Adipocyte (in vitro differentiated cells): ENCODE measurements at regions not wholly inside any gene's neighbourhood (a gene's known extent, or its start where the extent isn't known, plus 50 kb on each side); places are given as distances from the start of the nearest gene placed in this dataset.

Experiments used
- DNase-seq: peaks from one replicate; pipeline ENCODE4 v3.0.0-alpha.2; 2015; ENCODE audit warnings: low read depth
- H3K27me3 ChIP-seq: replicated peaks from 2 replicates; pipeline ENCODE4 v1.7.0; 2013; ENCODE audit warnings: mild to moderate bottlenecking, low read length, moderate library complexity; ENCODE audit not compliant: control insufficient read depth, insufficient read depth
- H3K36me3 ChIP-seq: 2 replicates; pipeline ENCODE4 v1.7.0; 2013; ENCODE audit warnings: low read length, mild to moderate bottlenecking, moderate library complexity; ENCODE audit not compliant: control insufficient read depth, insufficient read depth, severe bottlenecking
- H3K4me1 ChIP-seq: 2 replicates; pipeline ENCODE4 v1.7.0; 2013; ENCODE audit warnings: mild to moderate bottlenecking, low read length, moderate library complexity; ENCODE audit not compliant: control insufficient read depth, insufficient read depth
- H3K4me3 ChIP-seq: 2 replicates; pipeline ENCODE4 v1.7.0; 2013; ENCODE audit warnings: mild to moderate bottlenecking, low read length, moderate library complexity
- H3K9ac ChIP-seq: 2 replicates; pipeline ENCODE4 v1.7.0; 2013; ENCODE audit warnings: mild to moderate bottlenecking, low read length, moderate library complexity
- H3K9me3 ChIP-seq: 2 replicates; pipeline ENCODE4 v1.7.0; 2013; ENCODE audit warnings: mild to moderate bottlenecking, low read length, moderate library complexity; ENCODE audit not compliant: control insufficient read depth

- no peak overlapping the region for H3K9ac ChIP-seq
- peaks cover 18% of the 10 kb centered on the region for H3K4me1 ChIP-seq
- DNase-seq, result peak; percentile 37
- no peaks in the 10 kb centered on the region for H3K36me3 ChIP-seq
- H3K4me3 ChIP-seq, result no peak overlapping the region
- no peaks in the 10 kb centered on the region for H3K9me3 ChIP-seq
- H3K27me3 ChIP-seq, result peaks cover 4% of the 10 kb centered on the region
Measured at GRCh38 chr12:94725375-94726168, 75.2 kb upstream of the TMCC3 start.

GRCh38 chr12:94722664-94723063 lies 72.3 kb upstream of the TMCC3 start:
- Histone ChIP-seq H3K4me1 (peaks cover 18% of the 10 kb centered on the region), H3K27me3 (peaks cover 2% of the 10 kb centered on the region), H3K9ac (peak overlapping the region; percentile 6), H3K4me3 (peak overlapping the region; percentile 11), H3K9me3 (no peaks in the 10 kb centered on the region), H3K36me3 (no peaks in the 10 kb centered on the region)
- DNase-seq, result no peak

- Histone ChIP-seq H3K36me3 (no peaks in the 10 kb centered on the region), H3K27me3 (no peaks in the 10 kb centered on the region), H3K4me1 (peaks cover 18% of the 10 kb centered on the region), H3K9me3 (no peaks in the 10 kb centered on the region), H3K4me3 (no peak overlapping the region), H3K9ac (no peak overlapping the region)
- DNase-seq, result no peak
Measured at GRCh38 chr12:94721173-94721572, 70.8 kb upstream of the TMCC3 start.

GRCh38 chr12:94718114-94718513 lies 67.8 kb upstream of the TMCC3 start:
- H3K9me3 ChIP-seq, result no peaks in the 10 kb centered on the region
- H3K36me3 ChIP-seq, result no peaks in the 10 kb centered on the region
- H3K9ac ChIP-seq, result no peak overlapping the region
- H3K4me3 ChIP-seq, result no peak overlapping the region
- no peaks in the 10 kb centered on the region for H3K27me3 ChIP-seq
- peaks cover 16% of the 10 kb centered on the region for H3K4me1 ChIP-seq
- DNase-seq, result no peak

- no peaks in the 10 kb centered on the region for H3K27me3 ChIP-seq
- H3K4me1 ChIP-seq, result peaks cover 11% of the 10 kb centered on the region
- H3K9ac ChIP-seq, result no peak overlapping the region
- H3K4me3 ChIP-seq, result no peak overlapping the region
- no peaks in the 10 kb centered on the region for H3K36me3 ChIP-seq
- no peaks in the 10 kb centered on the region for H3K9me3 ChIP-seq
- no peak for DNase-seq
Measured at GRCh38 chr12:94717656-94718055, 67.3 kb upstream of the TMCC3 start.

GRCh38 chr12:94717108-94717507 lies 66.8 kb upstream of the TMCC3 start:
- Histone ChIP-seq H3K4me1 (peaks cover 6% of the 10 kb centered on the region), H3K9ac (no peak overlapping the region), H3K4me3 (no peak overlapping the region), H3K36me3 (no peaks in the 10 kb centered on the region), H3K9me3 (no peaks in the 10 kb centered on the region), H3K27me3 (no peaks in the 10 kb centered on the region)
- no peak for DNase-seq

- H3K27me3 ChIP-seq, result no peaks in the 10 kb centered on the region
- no peaks in the 10 kb centered on the region for H3K36me3 ChIP-seq
- peaks cover 3% of the 10 kb centered on the region for H3K4me1 ChIP-seq
- no peak for DNase-seq
- no peak overlapping the region for H3K9ac ChIP-seq
- no peak overlapping the region for H3K4me3 ChIP-seq
- H3K9me3 ChIP-seq, result no peaks in the 10 kb centered on the region
Measured at GRCh38 chr12:94716339-94716738, 66.0 kb upstream of the TMCC3 start.

- H3K9me3 ChIP-seq, result no peaks in the 10 kb centered on the region
- no peaks in the 10 kb centered on the region for H3K27me3 ChIP-seq
- no peak for DNase-seq
- no peak overlapping the region for H3K4me3 ChIP-seq
- peaks cover 3% of the 10 kb centered on the region for H3K4me1 ChIP-seq
- no peak overlapping the region for H3K9ac ChIP-seq
- H3K36me3 ChIP-seq, result no peaks in the 10 kb centered on the region
Measured at GRCh38 chr12:94714378-94715114, 64.2 kb upstream of the TMCC3 start.

- H3K9ac ChIP-seq, result no peak overlapping the region
- no peaks in the 10 kb centered on the region for H3K9me3 ChIP-seq
- H3K4me1 ChIP-seq, result peaks cover 10% of the 10 kb centered on the region
- no peaks in the 10 kb centered on the region for H3K36me3 ChIP-seq
- no peak for DNase-seq
- H3K4me3 ChIP-seq, result no peak overlapping the region
- H3K27me3 ChIP-seq, result no peaks in the 10 kb centered on the region
Measured at GRCh38 chr12:94712815-94713515, 62.6 kb upstream of the TMCC3 start.

GRCh38 chr12:94710933-94711332 lies 60.6 kb upstream of the TMCC3 start:
- no peak for DNase-seq
- no peaks in the 10 kb centered on the region for H3K9me3 ChIP-seq
- H3K4me3 ChIP-seq, result no peak overlapping the region
- no peak overlapping the region for H3K9ac ChIP-seq
- no peaks in the 10 kb centered on the region for H3K27me3 ChIP-seq
- peaks cover 20% of the 10 kb centered on the region for H3K4me1 ChIP-seq
- no peaks in the 10 kb centered on the region for H3K36me3 ChIP-seq

GRCh38 chr12:94707892-94708291 lies 57.5 kb upstream of the TMCC3 start:
- peak overlapping the region; percentile 55 for H3K4me3 ChIP-seq
- H3K9ac ChIP-seq, result no peak overlapping the region
- H3K27me3 ChIP-seq, result no peaks in the 10 kb centered on the region
- H3K9me3 ChIP-seq, result no peaks in the 10 kb centered on the region
- H3K4me1 ChIP-seq, result peaks cover 30% of the 10 kb centered on the region
- no peak for DNase-seq
- H3K36me3 ChIP-seq, result no peaks in the 10 kb centered on the region
